A673 (cell line): ENCODE measurements at regions not wholly inside any gene's neighbourhood (a gene's known extent, or its start where the extent isn't known, plus 50 kb on each side); places are given as distances from the start of the nearest gene placed in this dataset.

Experiments used
- BruUV-seq: library from RNA; stranded (reverse); fragments of 400-500 nt; replicated peaks from 2 replicates; lab custom pipeline; 2021; lab: Mats Ljungman, UMichigan
- CTCF ChIA-PET: fragments of 300-600 bp; sonication (Branson Sonifier 250); formaldehyde crosslinking; loops from one replicate; lab custom pipeline; 2022; ENCODE audit warnings: antibody characterized with exemption; lab: Charles Lee
- POLR2A ChIA-PET: fragments of 300-600 bp; sonication (Branson Sonifier 250); formaldehyde crosslinking; loops from one replicate; lab custom pipeline; 2022; ENCODE audit warnings: antibody characterized with exemption; ENCODE audit not compliant: low non-redundant PET; lab: Charles Lee
- DNase-seq: peaks from one replicate; pipeline ENCODE4 v3.0.0-alpha.2; 2015; ENCODE audit warnings: low spot score
- H3K27ac ChIP-seq: fragments of 200-600 bp; sonication (generic); 2 replicates; pipeline ENCODE4 v1.5.1; 2016; ENCODE audit warnings: mixed run types, low read depth, mild to moderate bottlenecking, mixed read lengths, antibody characterized with exemption, low read length; ENCODE audit not compliant: poor library complexity, severe bottlenecking
- H3K27me3 ChIP-seq: fragments of 200-600 bp; sonication (generic); replicated peaks from 2 replicates; pipeline ENCODE4 v1.6.1; 2017; ENCODE audit warnings: mixed run types, low read depth, mild to moderate bottlenecking, mixed read lengths, antibody characterized with exemption, low read length; ENCODE audit not compliant: insufficient read depth, poor library complexity
- H3K36me3 ChIP-seq: fragments of 200-600 bp; sonication (generic); 2 replicates; pipeline ENCODE4 v1.6.1; 2016; ENCODE audit warnings: mixed run types, mild to moderate bottlenecking, mixed read lengths, antibody characterized with exemption, low read length; ENCODE audit not compliant: insufficient read depth, poor library complexity, severe bottlenecking
- H3K4me1 ChIP-seq: fragments of 200-600 bp; sonication (generic); 2 replicates; pipeline ENCODE4 v1.6.1; 2017; ENCODE audit warnings: mixed run types, mild to moderate bottlenecking, mixed read lengths, antibody characterized with exemption, low read length; ENCODE audit not compliant: insufficient read depth, poor library complexity, severe bottlenecking
- H3K4me3 ChIP-seq: fragments of 200-600 bp; sonication (generic); 2 replicates; pipeline ENCODE4 v1.5.1; 2016; ENCODE audit warnings: low read depth, mixed run types, mild to moderate bottlenecking, mixed read lengths, low read length; ENCODE audit not compliant: poor library complexity, severe bottlenecking
- H3K9me3 ChIP-seq: fragments of 200-600 bp; sonication (generic); 2 replicates; pipeline ENCODE4 v1.6.1; 2016; ENCODE audit warnings: mixed run types, low read depth, mild to moderate bottlenecking, mixed read lengths, antibody characterized with exemption, low read length; ENCODE audit not compliant: poor library complexity, severe bottlenecking
- EZH2 ChIP-seq: fragments of 200-600 bp; sonication (generic); IDR thresholded peaks from 2 replicates; pipeline ENCODE4 v1.6.1; 2017; ENCODE audit warnings: borderline replicate concordance, low read depth, mild to moderate bottlenecking, mixed read lengths, antibody characterized with exemption, low read length; ENCODE audit not compliant: poor library complexity, severe bottlenecking
- intact Hi-C: fragments of 100-400 bp; cut with micrococcal nuclease; formaldehyde crosslinking; loops from one replicate; pipeline ENCODE4 v1.10.0; 2022; ENCODE audit not compliant: unreplicated experiment
- TF ChIP-seq, protein P1 (sequence below): fragments of 300-800, 200-600 bp; sonication (generic); conservative IDR thresholded peaks from 2 replicates; pipeline ENCODE4 v1.5.1; 2017; ENCODE audit warnings: low read depth, mild to moderate bottlenecking, antibody characterized with exemption, low read length, moderate library complexity, mixed read lengths

DNA sequence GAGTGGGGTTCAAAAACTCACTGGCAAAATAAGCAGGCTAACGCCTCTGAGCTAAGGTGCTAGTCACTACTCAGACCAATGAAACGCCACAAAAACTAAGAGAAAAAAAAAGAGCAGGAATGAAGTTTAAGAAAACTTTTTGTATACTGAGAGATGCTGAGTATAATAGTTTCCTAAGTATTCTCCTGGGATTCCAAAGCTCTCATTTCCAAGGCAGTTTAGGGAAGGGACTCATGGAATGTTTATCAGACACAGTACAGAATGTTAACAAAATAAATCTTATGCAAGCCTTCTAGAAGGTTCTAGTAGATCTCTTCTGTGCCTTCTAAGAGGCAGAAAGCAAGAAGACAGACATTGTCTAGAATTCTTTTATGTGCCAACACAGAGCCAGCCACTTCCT, 361.9 kb downstream of the MTRR start:
- H3K36me3 ChIP-seq: no peaks in the 10 kb centered on the region
- H3K4me1 ChIP-seq: no peaks in the 10 kb centered on the region
- H3K9me3 ChIP-seq: peaks cover 13% of the 10 kb centered on the region
- TF ChIP-seq, protein P1, sequence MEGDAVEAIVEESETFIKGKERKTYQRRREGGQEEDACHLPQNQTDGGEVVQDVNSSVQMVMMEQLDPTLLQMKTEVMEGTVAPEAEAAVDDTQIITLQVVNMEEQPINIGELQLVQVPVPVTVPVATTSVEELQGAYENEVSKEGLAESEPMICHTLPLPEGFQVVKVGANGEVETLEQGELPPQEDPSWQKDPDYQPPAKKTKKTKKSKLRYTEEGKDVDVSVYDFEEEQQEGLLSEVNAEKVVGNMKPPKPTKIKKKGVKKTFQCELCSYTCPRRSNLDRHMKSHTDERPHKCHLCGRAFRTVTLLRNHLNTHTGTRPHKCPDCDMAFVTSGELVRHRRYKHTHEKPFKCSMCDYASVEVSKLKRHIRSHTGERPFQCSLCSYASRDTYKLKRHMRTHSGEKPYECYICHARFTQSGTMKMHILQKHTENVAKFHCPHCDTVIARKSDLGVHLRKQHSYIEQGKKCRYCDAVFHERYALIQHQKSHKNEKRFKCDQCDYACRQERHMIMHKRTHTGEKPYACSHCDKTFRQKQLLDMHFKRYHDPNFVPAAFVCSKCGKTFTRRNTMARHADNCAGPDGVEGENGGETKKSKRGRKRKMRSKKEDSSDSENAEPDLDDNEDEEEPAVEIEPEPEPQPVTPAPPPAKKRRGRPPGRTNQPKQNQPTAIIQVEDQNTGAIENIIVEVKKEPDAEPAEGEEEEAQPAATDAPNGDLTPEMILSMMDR: no peak
- no peak for TF ChIP-seq EZH2
- H3K27ac ChIP-seq: no peak overlapping the region
- no peak for DNase-seq
- BruUV-seq: no TSS peak
- H3K27me3 ChIP-seq: no peaks in the 10 kb centered on the region
- CTCF ChIA-PET: no interaction called here
- POLR2A ChIA-PET: no interaction called here
- intact Hi-C loops: no loop called here
- H3K4me3 ChIP-seq: no peak overlapping the region

DNA sequence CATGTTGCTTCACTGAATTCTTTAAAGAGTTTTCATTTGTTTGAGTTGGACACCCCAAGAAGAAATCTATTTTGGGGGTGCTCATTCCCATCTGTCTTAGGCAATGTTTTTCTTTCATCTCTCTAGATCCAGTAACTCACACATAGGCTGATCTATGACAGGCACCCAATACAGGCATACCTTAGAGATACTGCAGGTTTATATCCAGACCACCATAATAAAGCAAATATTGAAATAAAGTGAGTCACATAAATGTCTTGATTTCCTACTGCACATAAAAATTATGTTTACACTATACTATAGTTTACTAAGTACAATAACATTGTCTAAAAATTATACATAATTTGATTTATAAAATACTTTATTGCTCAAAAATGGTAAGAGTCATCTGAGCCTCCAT, 364.5 kb downstream of the MTRR start:
- CTCF ChIA-PET: no interaction called here
- Histone ChIP-seq H3K27me3 (no peaks in the 10 kb centered on the region), H3K36me3 (no peaks in the 10 kb centered on the region), H3K4me1 (no peaks in the 10 kb centered on the region), H3K4me3 (no peak overlapping the region), H3K27ac (no peak overlapping the region), H3K9me3 (peaks cover 10% of the 10 kb centered on the region)
- POLR2A ChIA-PET: no interaction called here
- no peak for TF ChIP-seq EZH2
- TF ChIP-seq, protein P1: no peak
- no peak for DNase-seq
- BruUV-seq: no TSS peak
- intact Hi-C loops: no loop called here

DNA sequence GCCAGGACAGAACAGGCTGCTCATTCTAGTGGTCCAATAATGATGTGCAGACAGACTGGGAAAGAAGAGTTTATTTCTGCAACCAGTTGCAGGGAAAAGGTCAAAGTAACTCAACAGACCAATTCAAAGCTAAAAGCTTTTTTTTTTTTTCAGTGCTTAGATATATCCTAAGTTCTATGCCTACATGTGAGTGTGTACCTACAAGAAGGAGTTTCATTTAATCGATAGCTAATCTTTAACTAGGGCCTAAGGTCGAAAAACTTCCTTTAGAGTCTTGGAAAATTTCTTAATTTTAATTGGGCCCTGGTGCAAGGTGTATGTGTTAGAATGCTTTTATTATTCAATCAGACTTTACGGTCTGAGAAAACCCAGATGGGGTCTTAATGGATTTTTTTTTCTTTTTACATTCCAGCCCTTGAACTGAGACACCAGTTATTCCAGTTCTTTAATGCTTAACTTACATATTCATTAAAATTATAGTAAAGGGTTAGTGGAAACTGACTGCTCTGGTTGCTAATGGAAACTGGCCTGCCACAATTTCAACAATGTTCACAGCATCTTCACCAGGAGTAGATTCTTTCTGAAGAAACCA, 365.3 kb downstream of the MTRR start:
- intact Hi-C loops: no loop called here
- no peaks in the 10 kb centered on the region for H3K4me1 ChIP-seq
- peaks cover 10% of the 10 kb centered on the region for H3K9me3 ChIP-seq
- CTCF ChIA-PET: no interaction called here
- POLR2A ChIA-PET: no interaction called here
- TF ChIP-seq EZH2: no peak
- TF ChIP-seq, protein P1: no peak
- BruUV-seq: no TSS peak
- no peaks in the 10 kb centered on the region for H3K27me3 ChIP-seq
- H3K4me3 ChIP-seq: no peak overlapping the region
- no peak overlapping the region for H3K27ac ChIP-seq
- no peaks in the 10 kb centered on the region for H3K36me3 ChIP-seq
- DNase-seq: no peak
